SKM-1 (cell line): ENCODE measurements at regions not wholly inside any gene's neighbourhood (a gene's known extent, or its start where the extent isn't known, plus 50 kb on each side); places are given as distances from the start of the nearest gene placed in this dataset.
"Not testable (repeated sequence)": the region's sequence is repeated elsewhere in the genome, so short reads cannot be mapped to it uniquely, and the experiment has no call there.

ENCODE experiments used
- DNase-seq: peaks from one replicate; lab custom pipeline; 2025; ENCODE audit not compliant: unreplicated experiment; lab: John Stamatoyannopoulos, UW

- DNase-seq, result no peak
Observed at GRCh38 chr2:35185861-35186412, 1169.6 kb upstream of the CRIM1 start.

- no peak for DNase-seq
Observed at GRCh38 chr2:35184471-35184870, 1171.1 kb upstream of the CRIM1 start.

GRCh38 chr2:35176726-35177125 is 1178.9 kb upstream of the CRIM1 start:
- DNase-seq, result not testable (repeated sequence)

- DNase-seq, result no peak
Observed at GRCh38 chr2:35174845-35175244, 1180.7 kb upstream of the CRIM1 start.

GRCh38 chr2:35172687-35173086 is 1182.9 kb upstream of the CRIM1 start:
- no peak for DNase-seq

- DNase-seq, result no peak
Observed at GRCh38 chr2:35168351-35168750, 1187.2 kb upstream of the CRIM1 start.

GRCh38 chr2:35163948-35164347 is 1191.6 kb upstream of the CRIM1 start:
- DNase-seq, result no peak

- DNase-seq, result no peak
Observed at GRCh38 chr2:35160871-35161270, 1194.7 kb upstream of the CRIM1 start.

- no peak for DNase-seq
Observed at GRCh38 chr2:35125871-35126270, 1229.7 kb upstream of the CRIM1 start.

- DNase-seq, result no peak
Observed at GRCh38 chr2:35125278-35125677, 1230.3 kb upstream of the CRIM1 start.

GRCh38 chr2:35116151-35116550 is 1239.4 kb upstream of the CRIM1 start:
- DNase-seq, result no peak

- no peak for DNase-seq
Observed at GRCh38 chr2:35114765-35115164, 1240.8 kb upstream of the CRIM1 start.

- DNase-seq, result not testable (repeated sequence)
Observed at GRCh38 chr2:35112367-35112766, 1243.2 kb upstream of the CRIM1 start.

- no peak for DNase-seq
Observed at GRCh38 chr2:35104309-35104708, 1251.3 kb upstream of the CRIM1 start.

- DNase-seq, result no peak
Observed at GRCh38 chr2:35099342-35099741, 1256.2 kb upstream of the CRIM1 start.

- DNase-seq, result no peak
Observed at GRCh38 chr2:35082072-35082471, 1273.5 kb upstream of the CRIM1 start.

- no peak for DNase-seq
Observed at GRCh38 chr2:35081622-35082015, 1274.0 kb upstream of the CRIM1 start.

GRCh38 chr2:35081001-35081621 is 1274.5 kb upstream of the CRIM1 start:
- DNase-seq, result no peak

GRCh38 chr2:35080231-35080910 is 1275.2 kb upstream of the CRIM1 start:
- DNase-seq, result no peak

GRCh38 chr2:35067420-35067819 is 1288.2 kb upstream of the CRIM1 start:
- no peak for DNase-seq

GRCh38 chr2:35063836-35064235 is 1291.7 kb upstream of the CRIM1 start:
- no peak for DNase-seq

- DNase-seq, result no peak
Observed at GRCh38 chr2:35035883-35036282, 1319.7 kb upstream of the CRIM1 start.

- no peak for DNase-seq
Observed at GRCh38 chr2:35033748-35034147, 1321.8 kb upstream of the CRIM1 start.
